Fibroblast of mammary gland (primary cell): ENCODE measurements at regions not wholly inside any gene's neighbourhood (a gene's known extent, or its start where the extent isn't known, plus 50 kb on each side); places are given as distances from the start of the nearest gene placed in this dataset.

Source experiments
- DNase-seq: peaks from one replicate; pipeline ENCODE4 v3.0.0-alpha.2; 2010; ENCODE audit warnings: low read depth
- H3K4me3 ChIP-seq: 2 replicates; pipeline ENCODE4 v1.5.1; 2011; ENCODE audit warnings: low read depth, mild to moderate bottlenecking, low read length, moderate library complexity; ENCODE audit not compliant: control insufficient read depth
- TF ChIP-seq, protein P1 (sequence below): conservative IDR thresholded peaks from 2 replicates; pipeline ENCODE4 v1.5.1; 2011; ENCODE audit warnings: low read depth, low read length, inconsistent platforms; ENCODE audit not compliant: control insufficient read depth, insufficient read depth

DNA sequence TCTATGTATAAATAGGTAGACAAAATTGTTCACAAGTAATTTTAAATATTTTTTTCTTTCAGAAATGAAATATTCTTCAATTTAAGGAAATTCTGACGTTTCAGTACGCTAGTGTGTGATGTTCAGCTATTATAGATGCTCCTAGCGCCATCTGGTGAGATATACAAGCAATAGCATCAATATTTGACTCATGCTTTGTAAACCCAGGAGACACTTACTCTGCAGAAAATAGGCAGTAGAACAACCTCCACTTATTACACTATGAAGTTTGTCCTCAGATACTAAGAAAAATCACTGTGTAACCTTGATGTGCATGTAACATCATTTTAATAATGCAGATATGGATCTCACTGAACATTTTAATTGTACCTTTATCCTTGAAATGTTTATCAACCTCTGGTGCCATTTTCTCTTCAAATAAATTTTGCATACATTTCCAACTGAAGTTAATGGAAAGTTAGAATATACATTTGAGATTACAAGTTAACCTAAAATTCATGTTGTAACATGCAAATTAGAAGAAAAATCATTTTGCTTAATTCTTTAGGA, 151.5 kb upstream of the FAM3C start:
- H3K4me3 ChIP-seq = no peak overlapping the region
- DNase-seq = peak; percentile 77
- TF ChIP-seq, protein P1, sequence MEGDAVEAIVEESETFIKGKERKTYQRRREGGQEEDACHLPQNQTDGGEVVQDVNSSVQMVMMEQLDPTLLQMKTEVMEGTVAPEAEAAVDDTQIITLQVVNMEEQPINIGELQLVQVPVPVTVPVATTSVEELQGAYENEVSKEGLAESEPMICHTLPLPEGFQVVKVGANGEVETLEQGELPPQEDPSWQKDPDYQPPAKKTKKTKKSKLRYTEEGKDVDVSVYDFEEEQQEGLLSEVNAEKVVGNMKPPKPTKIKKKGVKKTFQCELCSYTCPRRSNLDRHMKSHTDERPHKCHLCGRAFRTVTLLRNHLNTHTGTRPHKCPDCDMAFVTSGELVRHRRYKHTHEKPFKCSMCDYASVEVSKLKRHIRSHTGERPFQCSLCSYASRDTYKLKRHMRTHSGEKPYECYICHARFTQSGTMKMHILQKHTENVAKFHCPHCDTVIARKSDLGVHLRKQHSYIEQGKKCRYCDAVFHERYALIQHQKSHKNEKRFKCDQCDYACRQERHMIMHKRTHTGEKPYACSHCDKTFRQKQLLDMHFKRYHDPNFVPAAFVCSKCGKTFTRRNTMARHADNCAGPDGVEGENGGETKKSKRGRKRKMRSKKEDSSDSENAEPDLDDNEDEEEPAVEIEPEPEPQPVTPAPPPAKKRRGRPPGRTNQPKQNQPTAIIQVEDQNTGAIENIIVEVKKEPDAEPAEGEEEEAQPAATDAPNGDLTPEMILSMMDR = peak; percentile 81

GRCh38 chr7:121546632-121547543, 150.8 kb upstream of the FAM3C start:
- TF ChIP-seq, protein P1 = no peak

DNA sequence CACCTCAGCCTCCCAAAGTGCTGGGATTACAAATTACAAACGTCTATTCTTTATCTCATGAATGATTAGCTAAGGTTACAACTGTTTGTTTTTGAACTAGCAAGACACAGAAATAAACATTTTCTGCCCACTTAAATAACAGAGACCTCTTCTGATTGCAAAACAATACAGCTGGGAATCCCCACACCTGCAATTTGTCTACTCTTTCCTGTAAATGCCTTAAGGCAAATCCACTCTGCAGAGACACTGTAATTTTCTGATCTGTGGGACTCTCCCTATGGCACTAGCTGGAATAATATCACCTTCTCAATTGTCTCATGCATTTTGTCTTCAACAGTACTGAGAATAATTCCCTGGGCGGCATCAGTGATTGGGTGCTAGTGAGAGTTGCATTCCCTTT, 149.3 kb upstream of the FAM3C start:
- TF ChIP-seq, protein P1 = no peak

More at GRCh38 chr7:121546632-121547543, 150.8 kb upstream of the FAM3C start:
- no peak overlapping the region for H3K4me3 ChIP-seq
- DNase-seq = no peak

DNA sequence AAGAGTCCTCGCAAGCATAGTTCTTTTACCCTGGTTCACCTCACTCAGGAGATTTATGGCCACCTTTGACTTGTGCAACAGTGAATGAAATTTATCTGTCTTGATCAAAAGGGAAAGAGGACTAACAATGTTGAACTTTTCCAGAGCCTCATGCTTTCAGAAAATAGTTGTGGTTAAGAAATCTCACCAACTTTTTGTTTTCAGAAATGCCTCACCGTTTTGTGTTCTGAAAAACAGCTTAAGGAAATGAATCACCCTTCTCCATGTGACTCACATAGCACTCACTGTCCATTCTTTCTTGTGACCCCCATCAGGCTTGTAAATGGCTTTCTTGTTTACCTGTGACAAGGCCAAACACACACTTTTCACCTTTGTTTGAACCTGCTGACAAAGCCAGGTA, 148.6 kb upstream of the FAM3C start:
- TF ChIP-seq, protein P1 = no peak
- DNase-seq = peak; percentile 98
- no peak overlapping the region for H3K4me3 ChIP-seq

More for the DNA sequence above, 149.3 kb upstream of the FAM3C start:
- no peak for DNase-seq
- no peak overlapping the region for H3K4me3 ChIP-seq

DNA sequence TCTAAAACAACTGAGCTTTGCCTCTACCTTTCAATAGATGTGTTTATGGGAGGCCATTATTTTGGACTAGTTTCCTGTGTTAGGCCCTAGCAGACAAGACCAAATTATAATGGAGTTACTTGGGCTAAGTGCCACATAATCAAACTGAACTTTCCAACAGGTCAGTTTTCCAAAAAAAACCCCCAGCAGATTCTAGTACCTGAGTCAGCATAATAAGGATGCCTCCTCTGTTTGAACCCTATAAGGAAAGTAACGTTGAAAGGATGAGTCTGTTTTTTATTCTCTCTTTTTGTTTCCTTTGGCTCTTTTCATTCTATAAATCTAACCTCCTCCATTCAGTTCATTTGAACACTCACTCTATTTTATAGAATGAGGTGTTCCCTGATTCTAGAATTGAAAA, 148.1 kb upstream of the FAM3C start:
- TF ChIP-seq, protein P1 = peak; percentile 3
- DNase-seq = peak; percentile 49
- no peak overlapping the region for H3K4me3 ChIP-seq

DNA sequence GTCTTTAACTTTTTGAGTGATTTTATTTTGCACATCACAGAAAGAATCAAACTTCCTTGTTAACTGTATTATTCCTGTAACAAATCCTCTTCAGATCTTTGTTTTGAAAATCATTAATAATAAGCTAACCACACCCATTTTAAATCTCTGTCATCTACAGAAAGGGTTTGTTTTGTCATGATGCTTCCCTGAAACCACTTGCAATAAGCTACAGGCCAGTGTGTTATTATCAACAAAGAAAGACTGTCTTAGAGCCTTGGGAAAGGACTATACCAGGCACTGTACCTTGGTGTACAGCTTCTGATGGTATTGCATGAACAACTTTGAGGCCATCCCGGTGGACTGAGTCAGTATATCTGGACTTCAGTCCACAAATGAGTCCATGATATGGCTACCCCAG, 145.3 kb upstream of the FAM3C start:
- TF ChIP-seq, protein P1 = no peak
- H3K4me3 ChIP-seq = no peak overlapping the region
- no peak for DNase-seq
